Activated T-cell treated with anti-CD3 and anti-CD28 coated beads, Interleukin-2, amount 50 U/mL, for 1 hour (primary cell): ENCODE measurements at regions not wholly inside any gene's neighbourhood (a gene's known extent, or its start where the extent isn't known, plus 50 kb on each side); places are given as distances from the start of the nearest gene placed in this dataset.

ENCODE experiments used
- DNase-seq: peaks from one replicate; pipeline ENCODE4 v3.0.0-alpha.2; 2020

GRCh38 chr5:82800826-82801225 is 276.4 kb downstream of the TMEM167A start:
- no peak for DNase-seq

- DNase-seq = no peak
Observed at GRCh38 chr5:82799361-82800077, 277.7 kb downstream of the TMEM167A start.

GRCh38 chr5:82798676-82799075 is 278.5 kb downstream of the TMEM167A start:
- no peak for DNase-seq

DNA sequence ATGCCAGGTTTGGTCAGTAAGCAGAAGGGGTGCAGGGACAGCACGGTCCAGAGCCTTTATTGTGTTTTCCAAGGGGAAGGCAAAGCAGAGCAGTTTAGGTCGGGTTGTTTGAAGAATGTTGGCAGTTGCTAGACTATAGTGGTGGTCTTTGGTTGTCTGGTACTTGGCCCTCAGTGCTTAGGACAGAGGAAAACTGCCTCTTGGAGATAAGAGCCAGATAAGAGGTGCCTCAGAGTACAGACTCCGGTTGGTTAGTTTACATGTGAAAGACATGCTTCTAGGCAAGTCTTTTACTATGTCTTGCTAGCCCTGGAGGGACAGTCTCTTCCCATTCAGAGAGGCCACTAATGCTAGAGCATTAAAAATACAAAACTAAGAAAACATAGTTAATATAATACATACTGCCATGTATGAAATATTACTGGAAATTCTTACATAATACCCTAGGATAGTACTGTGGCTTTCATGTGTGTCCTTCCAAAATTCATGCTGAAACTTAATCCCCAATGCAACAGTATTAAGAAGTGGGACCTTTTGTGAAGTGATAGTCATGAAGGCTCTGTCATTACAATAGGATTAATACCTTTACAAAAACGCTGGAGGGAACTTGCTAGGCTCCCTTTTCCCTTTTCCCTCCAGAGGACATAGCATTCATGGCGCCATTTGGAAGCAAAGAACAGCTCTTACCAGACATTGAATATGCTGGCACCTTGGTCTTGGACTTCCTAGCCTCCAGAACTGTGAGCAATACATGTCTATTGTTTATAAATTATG is 280.4 kb downstream of the TMEM167A start:
- DNase-seq = no peak

- DNase-seq = no peak
Observed at GRCh38 chr5:82794876-82795275, 282.3 kb downstream of the TMEM167A start.

GRCh38 chr5:82793808-82794419 is 283.3 kb downstream of the TMEM167A start:
- DNase-seq = no peak

DNA sequence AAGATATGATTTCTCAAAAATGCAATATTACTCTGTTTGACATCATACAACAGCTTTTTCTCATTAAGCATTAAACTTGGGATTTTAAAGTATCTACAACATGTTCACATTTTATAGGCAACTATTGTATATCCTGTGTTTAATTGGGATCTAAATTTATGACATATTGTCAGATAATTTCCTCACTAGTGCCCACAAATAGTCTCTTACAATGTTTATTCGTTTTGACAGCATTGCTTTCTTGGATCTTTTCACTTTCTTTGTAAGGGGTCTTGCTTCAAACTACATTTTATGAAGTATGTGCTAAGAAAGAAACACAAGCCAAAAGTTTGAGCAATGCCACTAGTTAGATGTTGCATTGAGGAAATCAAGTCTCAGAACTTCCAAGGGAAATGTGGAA is 285.1 kb downstream of the TMEM167A start:
- no peak for DNase-seq

DNA sequence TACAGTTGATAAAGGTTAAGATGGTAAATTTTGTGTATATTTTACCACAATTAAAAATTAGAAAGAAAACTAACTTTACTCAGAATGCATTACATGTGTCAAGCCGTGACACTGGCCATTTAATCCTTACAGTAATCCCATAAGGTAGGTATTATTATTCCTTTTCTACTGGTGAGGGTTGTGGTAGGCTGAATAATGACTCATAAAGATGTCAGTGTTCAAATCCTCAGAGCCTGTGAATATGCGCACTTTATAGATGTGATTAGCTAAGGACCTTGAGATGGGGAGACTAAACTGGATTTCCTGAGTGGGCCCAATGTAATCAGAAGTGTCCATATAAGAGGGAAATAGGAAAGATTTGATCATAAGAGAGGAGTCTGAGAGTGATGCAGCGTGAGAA is 288.1 kb downstream of the TMEM167A start:
- DNase-seq = no peak

- no peak for DNase-seq
Observed at GRCh38 chr5:82786748-82787147, 290.4 kb downstream of the TMEM167A start.

DNA sequence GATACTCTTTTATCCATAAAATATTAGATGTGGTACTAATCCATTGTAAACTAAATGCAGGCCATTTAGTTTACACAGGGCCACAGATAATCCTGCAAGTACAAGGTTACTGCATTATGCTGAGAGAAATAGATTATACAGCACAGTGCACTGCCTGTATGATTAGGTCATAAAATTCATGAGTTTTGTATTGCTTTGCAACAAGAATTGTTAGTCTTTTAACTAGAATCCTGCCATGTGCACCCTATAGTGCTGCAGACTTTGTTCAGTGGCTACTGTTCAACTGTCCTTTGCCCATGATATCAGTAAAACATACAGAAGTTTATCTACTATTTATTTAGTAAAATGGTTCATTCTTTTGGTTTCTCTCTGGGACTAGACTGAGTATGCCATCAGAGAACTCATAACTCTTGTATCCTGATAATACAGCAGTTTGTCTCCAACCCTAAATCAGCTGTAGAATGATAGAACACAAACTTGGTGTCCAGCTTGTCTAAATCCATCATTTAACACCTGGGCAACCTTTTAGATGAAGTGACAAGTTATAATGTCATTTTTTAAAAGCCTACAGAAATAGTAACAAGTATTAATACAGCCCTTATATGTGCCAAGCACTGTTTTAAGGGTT is 291.2 kb downstream of the TMEM167A start:
- no peak for DNase-seq

GRCh38 chr5:82785456-82785855 is 291.7 kb downstream of the TMEM167A start:
- no peak for DNase-seq

- DNase-seq = no peak
Observed at GRCh38 chr5:82784521-82784920, 292.7 kb downstream of the TMEM167A start.

- DNase-seq = no peak
Observed at GRCh38 chr5:82777106-82777505, 300.1 kb downstream of the TMEM167A start.

DNA sequence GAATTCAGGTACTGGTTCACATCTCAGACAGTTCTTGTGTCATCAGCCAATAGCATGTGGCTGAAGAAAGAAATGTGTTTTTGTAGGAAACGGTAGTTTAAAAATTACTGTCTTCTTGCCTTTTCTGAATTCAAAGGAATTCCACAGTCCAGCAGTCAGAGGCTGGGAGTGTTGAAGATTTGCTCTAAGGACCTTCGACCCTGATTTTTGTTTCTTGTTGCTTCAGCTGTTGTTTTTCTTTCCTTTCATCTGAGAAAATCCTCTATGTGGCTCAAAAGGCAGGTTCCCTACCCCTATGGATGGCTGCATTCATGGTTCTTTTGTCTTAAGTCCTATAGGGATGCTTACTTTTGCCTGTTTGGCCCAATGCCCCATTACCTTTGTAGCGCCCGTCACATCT is 304.9 kb downstream of the TMEM167A start:
- no peak for DNase-seq

GRCh38 chr5:82766206-82766605 is 311.0 kb downstream of the TMEM167A start:
- DNase-seq = no peak

- no peak for DNase-seq
Observed at GRCh38 chr5:82765765-82766164, 311.4 kb downstream of the TMEM167A start.

DNA sequence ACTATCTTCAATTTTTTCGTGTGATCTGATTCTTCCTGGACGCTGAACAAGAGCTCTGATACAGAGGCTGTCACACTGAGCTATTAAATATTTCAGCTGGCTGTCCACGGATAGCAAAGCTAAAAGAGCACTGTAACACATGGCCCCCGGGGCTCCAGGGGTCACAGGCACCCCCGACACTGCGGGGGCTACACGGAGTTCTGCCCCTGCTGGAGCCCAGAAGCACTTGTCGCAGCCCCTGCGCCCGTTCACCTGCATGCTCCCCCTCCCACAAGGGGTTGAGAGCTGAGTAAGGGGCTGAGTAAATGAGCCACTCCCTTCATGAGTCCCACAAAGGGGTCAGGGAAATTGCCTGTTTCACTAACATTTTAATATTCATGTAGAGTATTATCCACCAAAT is 316.3 kb downstream of the TMEM167A start:
- no peak for DNase-seq

- no peak for DNase-seq
Observed at GRCh38 chr5:82758881-82759280, 318.3 kb downstream of the TMEM167A start.

DNA sequence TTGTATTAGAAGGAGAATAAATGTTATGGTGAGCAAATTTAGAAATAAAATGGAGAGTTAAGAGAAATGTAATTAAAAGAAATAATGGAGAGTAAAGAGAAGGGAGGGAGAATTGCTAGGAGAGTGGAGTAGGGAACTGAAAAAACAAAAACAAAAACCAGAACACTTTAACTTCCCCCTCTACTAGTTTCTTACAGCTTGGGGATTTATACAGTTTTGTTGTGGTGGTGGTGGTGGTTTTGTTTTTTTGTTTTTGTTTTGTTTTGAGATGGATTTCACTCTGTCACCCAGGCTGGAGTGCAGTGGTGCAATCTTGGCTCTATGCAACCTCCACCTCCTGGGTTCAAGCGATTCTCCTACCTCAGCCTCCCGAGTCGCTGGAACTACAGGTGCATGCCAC is 322.4 kb downstream of the TMEM167A start:
- DNase-seq = no peak

DNA sequence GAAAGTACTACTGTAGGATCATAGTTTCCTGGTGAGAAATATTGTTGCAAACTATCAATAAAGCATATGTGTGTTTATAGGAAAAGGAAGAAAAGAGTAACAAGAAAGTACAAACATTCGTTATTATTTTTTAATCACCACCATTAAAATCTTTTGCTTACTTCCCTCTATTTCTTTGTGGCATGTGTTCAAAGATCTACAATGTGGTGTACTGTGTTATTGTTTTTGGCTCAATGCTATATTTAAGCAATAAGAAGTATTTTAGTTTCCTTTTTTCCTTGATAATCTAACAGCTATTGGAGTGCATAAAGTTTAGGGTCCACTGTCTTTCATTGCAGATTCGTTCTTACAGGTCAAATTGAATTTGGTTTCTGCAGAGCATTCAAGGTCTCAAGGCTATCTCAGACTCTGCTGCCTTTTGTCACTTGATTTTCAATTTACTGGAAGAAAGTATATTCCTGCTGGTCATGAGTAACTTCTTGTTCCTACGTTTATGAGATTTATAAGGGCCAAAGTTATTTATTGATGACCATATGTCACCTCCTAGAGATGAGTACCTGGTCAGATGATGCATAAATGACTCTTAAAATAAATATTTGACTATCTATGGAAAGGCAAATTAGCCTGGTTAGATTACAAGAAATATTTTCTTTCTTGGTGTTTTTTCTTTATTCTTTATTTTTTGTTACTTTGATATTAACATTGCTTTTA is 323.0 kb downstream of the TMEM167A start:
- no peak for DNase-seq

GRCh38 chr5:82753374-82753773 is 323.8 kb downstream of the TMEM167A start:
- no peak for DNase-seq

- no peak for DNase-seq
Observed at GRCh38 chr5:82749461-82749820, 327.8 kb downstream of the TMEM167A start.
